HG02759 (cell line): ENCODE measurements at regions not wholly inside any gene's neighbourhood (a gene's known extent, or its start where the extent isn't known, plus 50 kb on each side); places are given as distances from the start of the nearest gene placed in this dataset.
A peak's percentile ranks its signal among the peaks of the same experiment; 100 is the strongest.
"Not testable (repeated sequence)": the region's sequence is repeated elsewhere in the genome, so short reads cannot be mapped to it uniquely, and the experiment has no call there.

Experiments
- ATAC-seq: cut with Tn5 transposase; IDR thresholded peaks from one replicate; pipeline ENCODE4 v1.9.1; 2021; ENCODE audit warnings: mild to moderate bottlenecking, moderate library complexity; ENCODE audit not compliant: unreplicated experiment

GRCh38 chr6:137610702-137611101 is 116.5 kb upstream of the OLIG3 start:
- no peak for ATAC-seq

- ATAC-seq = no peak
Observed at GRCh38 chr6:137623293-137623692, 129.1 kb upstream of the OLIG3 start.

DNA sequence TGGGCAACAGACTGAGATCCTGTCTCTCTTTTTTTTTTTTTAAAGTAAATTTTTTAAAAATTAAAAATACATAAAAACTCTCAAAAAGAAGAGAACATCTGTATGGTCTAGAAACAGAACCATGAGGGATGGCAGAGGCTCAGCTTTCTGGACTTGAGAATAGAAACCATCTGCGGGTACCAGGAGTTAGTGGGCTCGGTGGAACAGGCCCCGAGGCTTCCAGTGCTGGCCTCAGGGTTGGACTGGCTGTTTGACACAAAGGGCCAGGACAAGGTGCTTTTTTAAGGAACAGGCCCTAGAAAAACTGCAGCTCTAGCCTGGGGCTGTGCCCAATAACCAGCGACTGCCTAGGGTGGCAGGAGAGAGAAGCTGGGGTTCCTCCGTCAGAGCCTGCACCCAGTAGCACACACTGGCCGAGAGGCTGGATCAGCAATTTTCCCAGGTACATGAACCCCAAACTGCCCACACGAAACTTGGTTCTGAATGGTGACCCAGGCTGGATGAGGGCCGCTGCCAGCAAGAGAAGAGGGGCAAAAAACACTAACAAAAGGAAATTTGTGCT is 131.0 kb upstream of the OLIG3 start:
- no peak for ATAC-seq

GRCh38 chr6:137625808-137626207 is 131.6 kb upstream of the OLIG3 start:
- no peak for ATAC-seq

GRCh38 chr6:137630666-137631065 is 136.5 kb upstream of the OLIG3 start:
- ATAC-seq = no peak

GRCh38 chr6:137631323-137631722 is 137.1 kb upstream of the OLIG3 start:
- peak; percentile 44 for ATAC-seq

DNA sequence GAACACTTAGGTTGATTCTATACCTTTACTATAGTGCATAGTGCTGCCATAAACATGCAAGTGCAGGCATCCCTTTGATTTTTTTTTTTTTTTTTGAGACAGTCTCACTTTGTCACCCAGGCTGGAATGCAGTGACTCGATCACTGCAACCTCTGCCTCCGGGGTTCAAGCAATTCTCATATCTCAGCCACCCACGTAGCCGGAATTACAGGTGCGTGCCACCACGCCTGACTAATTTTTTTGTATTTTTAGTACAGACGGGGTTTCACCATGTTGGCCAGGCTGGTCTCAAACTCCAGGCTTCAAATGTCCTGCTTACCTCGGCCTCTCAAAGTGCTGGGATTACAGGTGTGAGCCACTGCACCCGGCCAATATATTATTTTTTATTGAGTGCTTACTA is 140.0 kb upstream of the OLIG3 start:
- ATAC-seq = peak; percentile 52

DNA sequence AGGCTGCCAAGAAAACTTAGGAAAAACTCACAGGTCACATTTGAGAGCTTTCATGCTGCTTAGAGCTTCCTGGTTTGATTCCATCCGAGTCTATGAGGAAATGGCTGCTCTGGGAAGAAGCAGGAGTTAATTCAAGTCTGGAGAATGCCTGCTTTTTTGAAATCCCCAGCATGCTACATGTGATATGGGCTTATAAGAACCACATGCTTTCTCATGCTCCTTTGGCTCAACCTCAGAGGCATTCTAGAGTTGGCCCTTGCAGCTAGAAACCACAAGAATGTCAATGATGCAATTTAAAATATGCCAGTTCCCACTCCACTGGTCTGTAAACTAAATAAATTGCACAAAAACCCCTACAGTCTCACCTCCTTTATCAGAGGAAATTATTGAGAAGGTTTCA is 142.9 kb upstream of the OLIG3 start:
- ATAC-seq = no peak

GRCh38 chr6:137638926-137639706 is 144.9 kb upstream of the OLIG3 start:
- ATAC-seq = no peak

DNA sequence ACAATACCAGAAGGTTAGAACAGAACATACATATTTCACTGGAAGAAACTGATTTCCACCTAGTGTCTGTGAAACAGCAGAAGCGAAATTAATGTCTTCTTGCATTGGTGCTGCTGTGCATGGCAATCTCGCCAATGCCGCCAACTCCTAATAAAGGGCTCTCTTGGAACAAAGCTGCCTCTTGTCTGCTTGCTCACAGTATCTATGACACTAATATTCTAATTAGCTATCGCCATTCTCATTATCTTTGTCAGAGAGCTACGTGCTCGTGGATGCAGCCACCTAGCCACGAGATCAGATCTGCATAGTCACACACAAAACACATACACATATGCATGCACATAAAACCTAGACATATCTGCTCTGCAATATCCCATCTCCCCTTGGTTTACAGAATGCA is 145.9 kb upstream of the OLIG3 start:
- ATAC-seq = no peak

GRCh38 chr6:137641474-137642077 is 147.4 kb upstream of the OLIG3 start:
- peak; percentile 72 for ATAC-seq

- ATAC-seq = not testable (repeated sequence)
Observed at GRCh38 chr6:137643210-137643609, 149.0 kb upstream of the OLIG3 start.

DNA sequence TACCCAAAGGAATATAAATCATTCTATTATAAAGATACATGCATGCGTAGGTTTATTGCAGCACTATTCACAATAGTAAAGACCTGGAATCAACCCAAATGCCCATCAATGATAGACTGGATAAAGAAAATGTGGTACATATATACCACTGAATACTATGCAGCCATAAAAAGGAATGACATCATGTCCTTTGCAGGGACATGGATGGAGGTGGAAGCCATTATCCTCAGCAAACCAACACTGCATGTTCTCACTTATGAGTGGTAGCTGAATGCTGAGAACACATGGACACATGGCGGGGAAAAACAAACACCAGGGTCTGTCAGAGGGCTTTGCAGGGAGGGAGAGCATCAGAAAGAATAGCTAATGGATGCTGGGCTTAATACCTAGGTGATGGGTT is 149.4 kb upstream of the OLIG3 start:
- ATAC-seq = not testable (repeated sequence)

DNA sequence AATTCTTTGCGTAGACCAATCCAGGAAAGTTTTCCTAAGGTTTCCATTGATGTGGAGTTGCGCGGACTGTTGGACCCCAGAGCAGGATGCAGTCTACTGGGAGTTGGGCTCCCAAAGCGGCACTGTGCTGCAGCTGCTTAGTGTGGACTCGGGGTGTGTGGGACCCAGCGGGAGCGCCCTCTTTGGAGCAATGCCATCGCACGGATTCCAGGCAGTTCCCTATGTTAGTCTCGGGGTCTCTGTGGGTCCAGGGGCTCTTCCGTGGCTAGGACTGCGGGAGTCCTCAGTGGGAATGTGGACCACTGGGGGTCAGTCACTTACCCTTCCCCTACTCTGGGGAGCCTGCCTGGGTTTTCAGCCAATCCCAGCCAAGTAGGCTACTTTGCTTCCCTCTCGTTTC is 151.7 kb upstream of the OLIG3 start:
- ATAC-seq = no peak

- ATAC-seq = no peak
Observed at GRCh38 chr6:137646484-137646883, 152.3 kb upstream of the OLIG3 start.

DNA sequence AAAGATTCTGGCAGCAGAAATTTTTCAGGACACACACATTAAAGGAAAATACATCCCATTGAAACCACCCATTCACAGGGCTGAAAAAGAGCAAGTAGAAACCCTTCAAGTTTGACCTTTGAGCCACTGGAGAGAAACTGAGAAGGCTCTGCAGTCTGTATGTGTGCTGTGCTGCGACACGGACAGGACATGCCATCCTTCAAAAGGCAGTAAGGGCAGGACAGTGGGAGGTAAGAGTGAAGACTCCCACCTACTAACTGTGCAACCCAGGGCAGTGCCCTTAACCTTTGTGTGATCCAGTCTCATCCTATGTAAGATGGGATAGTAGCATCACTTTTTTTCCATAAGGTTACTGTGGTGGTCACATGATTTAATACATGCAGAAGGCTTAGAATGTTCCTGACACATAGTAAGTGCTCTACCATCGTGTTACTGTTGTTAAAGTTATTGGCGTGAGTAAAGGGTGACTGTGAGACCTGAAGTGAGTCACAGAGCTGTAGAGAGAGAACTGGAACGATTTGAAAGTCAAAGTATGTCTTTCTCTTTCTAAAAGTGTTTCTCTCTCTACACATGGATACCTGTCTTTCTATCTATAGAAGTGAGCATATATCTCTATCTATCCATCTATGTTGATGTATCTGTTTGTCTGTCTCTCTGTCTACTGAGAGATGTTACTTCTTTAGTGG is 153.7 kb upstream of the OLIG3 start:
- no peak for ATAC-seq

GRCh38 chr6:137650720-137651119 is 156.5 kb upstream of the OLIG3 start:
- ATAC-seq = no peak

DNA sequence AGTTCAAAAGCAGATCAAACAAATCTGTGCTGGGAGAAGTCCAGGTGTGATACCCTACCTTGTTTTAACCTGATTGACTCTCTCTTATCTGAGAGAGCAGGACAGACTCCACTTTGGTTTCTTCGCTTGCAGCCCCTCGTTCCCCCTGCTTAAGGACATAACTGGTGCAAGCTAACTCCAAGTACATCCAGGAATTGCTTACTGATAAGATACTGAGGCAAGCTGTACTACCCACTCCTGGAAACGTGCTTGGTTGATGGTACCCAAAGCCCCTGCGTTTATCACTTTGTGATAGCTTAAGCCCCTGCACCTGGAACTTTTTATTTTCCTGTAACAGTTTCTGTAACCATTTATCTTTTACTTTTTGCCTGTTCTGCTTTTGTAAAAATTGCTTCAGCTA is 157.0 kb upstream of the OLIG3 start:
- no peak for ATAC-seq

GRCh38 chr6:137651591-137652335 is 157.6 kb upstream of the OLIG3 start:
- no peak for ATAC-seq

- no peak for ATAC-seq
Observed at GRCh38 chr6:137652961-137653705, 158.9 kb upstream of the OLIG3 start.
